ENCODE measurements at regions not wholly inside any gene's neighbourhood (a gene's known extent, or its start where the extent isn't known, plus 50 kb on each side); places are given as distances from the start of the nearest gene placed in this dataset.

DNA sequence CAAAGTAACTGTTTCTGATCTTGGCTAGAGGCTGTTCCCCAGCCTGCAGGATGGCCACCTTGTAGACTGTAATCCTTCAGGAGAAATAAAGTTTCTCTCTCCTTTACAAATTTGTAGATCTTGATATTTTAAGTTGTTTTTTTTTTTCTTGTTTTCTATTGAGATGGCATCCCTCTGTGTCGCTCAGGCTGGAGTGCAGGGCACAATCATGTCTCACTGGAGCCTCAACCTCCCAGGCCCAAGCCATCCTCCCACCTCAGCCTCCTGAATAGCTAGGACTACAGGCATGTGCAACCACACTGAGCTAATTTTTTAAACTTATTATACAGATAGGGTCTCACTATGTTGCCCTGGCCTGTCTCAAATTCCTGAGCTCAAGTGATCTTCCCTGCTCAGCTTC is 389.8 kb upstream of the LRRC4C start:
- in situ Hi-C loops (cut with MboI; ENCODE audit: low sequenced_read_pairs) = no loop called here

DNA sequence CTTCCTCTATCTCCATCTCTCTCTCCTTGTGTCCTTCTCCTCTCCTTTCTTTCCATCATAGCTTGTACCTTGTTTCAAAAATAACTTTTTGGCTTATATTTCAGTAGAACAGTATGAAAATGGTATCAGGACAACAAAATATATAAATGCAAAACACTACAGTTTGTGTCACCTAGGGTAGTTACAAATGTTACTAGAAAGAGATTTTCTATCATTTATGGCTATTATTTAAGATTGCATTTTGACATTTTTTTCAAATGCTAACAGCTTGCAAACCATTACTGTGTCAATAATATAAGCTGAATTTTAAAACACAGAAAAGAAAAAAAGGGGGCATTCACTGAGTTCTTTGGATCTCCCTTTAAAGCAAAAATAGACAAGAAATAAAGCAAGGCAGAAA is 392.3 kb upstream of the LRRC4C start:
- in situ Hi-C loops (cut with MboI; ENCODE audit: low sequenced_read_pairs) = no loop called here

DNA sequence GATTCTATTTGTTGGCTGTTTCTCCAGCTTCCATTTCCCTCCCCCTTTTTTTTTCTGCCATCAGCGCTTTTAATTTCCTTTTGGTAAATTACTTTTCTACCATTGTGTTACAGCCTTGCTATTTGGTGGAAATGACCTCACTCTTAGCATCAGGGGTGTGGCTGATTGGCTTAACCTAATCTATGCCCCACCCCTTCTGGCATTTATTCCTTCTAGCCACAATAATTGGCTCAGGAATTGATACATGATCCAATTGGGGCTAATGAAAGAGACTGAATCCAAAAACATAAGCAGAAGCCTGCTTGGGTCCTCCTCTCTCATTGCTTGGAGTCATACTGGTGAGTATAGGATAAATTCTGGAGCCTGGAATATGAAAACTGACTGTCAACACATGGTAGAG is 402.4 kb upstream of the LRRC4C start:
- in situ Hi-C loops (cut with MboI; ENCODE audit: low sequenced_read_pairs) = no loop called here

DNA sequence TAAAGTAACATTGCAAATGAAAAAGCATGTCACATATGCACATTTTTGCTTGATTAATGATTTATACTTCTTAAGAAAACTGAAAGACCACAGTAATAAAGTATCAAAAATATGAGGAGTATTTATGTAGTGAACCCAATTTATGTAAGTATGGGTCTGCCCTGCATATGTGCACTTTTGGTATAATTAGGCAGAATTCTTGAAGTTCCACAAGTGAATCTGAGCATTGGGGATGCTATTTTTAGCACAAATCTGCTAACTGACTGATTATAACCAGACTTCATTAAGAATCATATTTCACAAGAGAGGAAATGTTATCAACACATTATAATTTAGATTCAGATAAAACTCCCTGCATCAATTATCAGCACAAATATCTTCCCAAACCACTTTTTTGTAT is 407.1 kb upstream of the LRRC4C start:
- in situ Hi-C loops (cut with MboI; ENCODE audit: low sequenced_read_pairs) = no loop called here

DNA sequence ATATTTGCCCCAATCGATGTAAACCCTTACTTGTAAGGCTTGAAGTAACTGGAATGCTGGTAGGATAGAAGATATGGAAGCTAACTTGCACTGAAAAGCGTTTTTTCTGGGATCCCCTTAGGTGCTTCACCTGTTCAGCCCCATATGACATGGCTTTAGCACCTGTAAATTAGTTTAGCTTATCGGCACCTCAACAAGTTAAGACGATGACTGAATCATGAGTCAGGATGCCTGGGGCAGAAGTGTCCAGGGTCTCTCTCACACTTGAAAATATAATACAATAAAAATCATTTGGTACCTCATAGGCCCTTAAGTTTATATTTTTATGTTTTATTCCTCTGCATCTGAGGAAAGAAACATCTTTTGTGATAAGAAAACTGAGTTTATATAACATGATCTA is 409.2 kb upstream of the LRRC4C start:
- in situ Hi-C loops (cut with MboI; ENCODE audit: low sequenced_read_pairs) = no loop called here

DNA sequence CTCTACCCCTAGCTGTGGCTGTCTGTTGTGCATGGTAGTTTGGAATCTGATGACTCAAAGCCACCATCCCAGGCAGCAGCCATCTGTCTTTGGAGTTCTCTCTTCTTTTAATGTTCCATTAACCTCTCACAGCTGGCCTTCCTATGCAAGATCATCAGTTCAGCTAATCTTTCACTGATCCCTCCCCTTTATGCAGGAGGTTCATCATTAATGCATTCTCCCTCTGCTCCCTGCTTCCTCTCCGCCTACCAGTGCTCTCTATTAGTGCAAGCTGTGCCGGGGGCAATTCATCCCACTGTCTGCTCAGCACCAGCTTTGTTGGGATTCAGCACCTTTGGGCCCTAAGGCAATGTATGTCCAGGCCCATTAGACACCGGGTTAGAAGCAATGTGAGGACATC is 413.0 kb upstream of the LRRC4C start:
- in situ Hi-C loops (cut with MboI; ENCODE audit: low sequenced_read_pairs) = no loop called here

DNA sequence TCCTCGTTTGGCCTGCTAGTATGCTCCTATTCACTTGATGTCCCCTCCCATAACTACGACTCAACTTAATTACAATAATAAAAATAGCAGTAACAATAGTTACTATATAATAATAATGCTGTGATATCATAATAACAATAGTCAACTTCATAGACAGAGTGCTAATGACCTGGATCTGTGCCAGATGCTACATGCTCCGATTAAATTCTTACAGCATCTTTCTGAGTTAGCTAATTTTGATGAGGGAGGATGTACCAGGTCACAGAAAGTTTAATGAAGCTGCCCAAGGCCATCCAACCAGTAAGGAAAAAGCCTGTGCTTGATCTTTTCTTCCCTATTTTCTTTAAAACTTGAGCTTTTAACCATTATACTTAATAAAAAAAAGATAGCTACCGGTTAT is 413.4 kb upstream of the LRRC4C start:
- in situ Hi-C loops (cut with MboI; ENCODE audit: low sequenced_read_pairs) = no loop called here

DNA sequence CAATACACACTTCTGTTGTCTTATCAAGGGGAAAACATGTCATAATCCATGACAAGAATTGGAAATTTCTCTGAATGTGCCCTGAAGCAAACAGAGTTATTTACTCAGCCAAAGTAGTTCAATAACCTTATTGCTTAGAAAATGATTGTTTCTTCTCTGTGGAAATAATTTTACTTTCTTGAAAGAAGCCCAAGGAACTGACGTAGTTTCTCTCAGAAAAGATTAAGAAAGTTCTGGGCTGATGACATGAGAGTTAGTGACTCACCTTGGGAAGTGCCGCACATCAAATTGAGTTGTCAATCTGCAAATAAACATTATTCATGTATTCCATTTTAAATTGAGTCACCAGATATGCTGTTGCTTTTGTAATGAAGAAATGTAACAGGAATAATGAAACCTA is 418.6 kb upstream of the LRRC4C start:
- in situ Hi-C loops (cut with MboI; ENCODE audit: low sequenced_read_pairs) = loop anchor here (25.0 kb wide), 1 partner anchor 109 kb away; no protein-coding TSS in a partner anchor

DNA sequence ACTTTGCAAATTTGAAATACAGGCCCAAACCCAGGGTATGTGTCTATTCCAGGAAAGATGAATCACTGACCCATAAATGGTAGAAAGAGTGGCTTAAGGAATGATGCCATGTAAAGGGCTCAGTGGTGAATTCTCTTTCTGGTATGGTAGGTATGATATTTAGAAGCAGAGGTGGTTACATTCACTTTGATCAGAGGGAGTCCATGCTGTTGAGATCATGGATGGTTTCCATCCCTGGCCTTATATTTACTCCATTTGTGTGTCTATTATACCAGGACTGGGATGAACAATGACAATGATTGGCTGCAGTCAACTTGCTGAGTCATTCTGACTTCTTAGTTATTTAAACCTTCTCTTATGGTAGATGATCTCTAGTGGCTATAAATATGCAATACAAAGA is 419.8 kb upstream of the LRRC4C start:
- in situ Hi-C loops (cut with MboI; ENCODE audit: low sequenced_read_pairs) = loop anchor here (25.0 kb wide), 1 partner anchor 108 kb away; no protein-coding TSS in a partner anchor

DNA sequence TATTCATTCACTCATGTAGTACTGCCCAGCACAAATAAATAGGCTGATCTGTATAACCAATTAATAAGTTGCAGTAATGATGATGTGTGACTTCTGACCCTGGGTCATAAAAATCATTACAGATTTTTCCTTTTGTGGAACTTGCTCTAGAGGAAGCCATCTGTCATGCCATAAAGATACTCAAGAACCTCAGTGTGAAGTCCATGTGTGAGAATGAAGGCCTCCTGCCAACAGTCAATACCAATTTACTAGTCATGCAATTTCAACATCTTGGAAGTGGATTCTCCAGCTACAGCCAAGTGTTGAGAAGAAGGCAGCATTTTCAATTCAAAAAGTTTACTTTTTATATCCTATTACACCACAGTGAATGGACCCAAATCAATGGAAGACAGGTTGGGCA is 435.6 kb upstream of the LRRC4C start:
- in situ Hi-C loops (cut with MboI; ENCODE audit: low sequenced_read_pairs) = loop anchor here (25.0 kb wide), 1 partner anchor 92 kb away; no protein-coding TSS in a partner anchor

DNA sequence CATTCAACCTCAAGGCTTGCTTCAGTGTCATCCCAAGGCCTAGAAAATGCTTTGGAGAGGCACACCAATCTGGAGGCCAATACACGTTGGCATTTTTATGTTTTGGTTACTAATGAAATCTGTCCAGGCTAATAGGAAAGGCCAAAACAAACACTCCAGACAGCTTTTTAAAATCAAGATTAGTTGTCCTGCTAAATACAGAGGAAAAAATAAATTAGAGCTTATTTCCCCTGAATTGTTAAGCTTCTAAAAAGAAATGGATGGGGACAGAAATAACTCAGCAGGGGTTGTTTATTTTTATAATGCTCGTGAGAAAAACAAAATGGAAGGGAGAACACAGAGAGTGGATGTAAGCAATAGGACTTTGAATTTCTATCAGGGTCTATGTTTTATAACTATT is 438.5 kb upstream of the LRRC4C start:
- in situ Hi-C loops (cut with MboI; ENCODE audit: low sequenced_read_pairs) = loop anchor here (25.0 kb wide), 1 partner anchor 89 kb away; no protein-coding TSS in a partner anchor

DNA sequence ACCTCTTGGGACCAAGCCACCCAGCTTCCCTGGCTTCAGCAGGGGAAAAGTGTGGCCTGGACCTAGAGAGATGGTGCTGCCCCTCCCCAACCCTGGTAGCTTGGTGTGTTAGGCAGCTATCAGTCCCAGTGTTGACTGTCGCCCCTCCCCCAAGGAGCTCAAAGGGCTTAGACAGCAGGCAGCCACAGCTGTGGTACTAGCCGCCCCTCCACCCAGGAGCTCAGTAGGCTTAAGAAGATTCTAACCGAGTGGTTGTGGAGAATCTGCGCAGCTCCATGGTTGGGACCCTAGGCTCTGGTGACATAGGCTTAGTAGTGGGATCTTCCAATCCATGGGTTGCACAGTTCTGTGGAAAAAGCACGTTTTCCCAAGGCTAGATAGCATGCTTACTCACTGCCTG is 458.4 kb upstream of the LRRC4C start:
- in situ Hi-C loops (cut with MboI; ENCODE audit: low sequenced_read_pairs) = no loop called here

DNA sequence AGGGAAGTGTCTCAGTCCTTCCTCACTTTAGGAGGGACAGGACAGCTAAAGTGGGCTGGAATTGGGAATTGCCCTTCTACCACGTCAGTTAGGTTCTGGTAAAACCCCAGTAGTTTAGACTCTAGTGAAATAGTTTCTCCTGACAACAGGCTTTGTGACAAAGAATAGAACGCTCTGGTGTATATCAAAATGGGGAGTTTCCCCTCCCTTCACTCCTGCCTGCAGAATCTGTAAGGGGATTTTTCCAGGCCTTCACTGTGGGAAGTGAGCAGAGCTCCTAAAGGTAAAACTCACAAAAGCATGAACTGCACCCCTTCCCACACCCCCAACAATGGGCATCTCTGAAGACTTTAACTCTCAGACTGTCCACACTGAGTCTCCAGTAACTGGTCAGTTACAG is 460.9 kb upstream of the LRRC4C start:
- in situ Hi-C loops (cut with MboI; ENCODE audit: low sequenced_read_pairs) = no loop called here

DNA sequence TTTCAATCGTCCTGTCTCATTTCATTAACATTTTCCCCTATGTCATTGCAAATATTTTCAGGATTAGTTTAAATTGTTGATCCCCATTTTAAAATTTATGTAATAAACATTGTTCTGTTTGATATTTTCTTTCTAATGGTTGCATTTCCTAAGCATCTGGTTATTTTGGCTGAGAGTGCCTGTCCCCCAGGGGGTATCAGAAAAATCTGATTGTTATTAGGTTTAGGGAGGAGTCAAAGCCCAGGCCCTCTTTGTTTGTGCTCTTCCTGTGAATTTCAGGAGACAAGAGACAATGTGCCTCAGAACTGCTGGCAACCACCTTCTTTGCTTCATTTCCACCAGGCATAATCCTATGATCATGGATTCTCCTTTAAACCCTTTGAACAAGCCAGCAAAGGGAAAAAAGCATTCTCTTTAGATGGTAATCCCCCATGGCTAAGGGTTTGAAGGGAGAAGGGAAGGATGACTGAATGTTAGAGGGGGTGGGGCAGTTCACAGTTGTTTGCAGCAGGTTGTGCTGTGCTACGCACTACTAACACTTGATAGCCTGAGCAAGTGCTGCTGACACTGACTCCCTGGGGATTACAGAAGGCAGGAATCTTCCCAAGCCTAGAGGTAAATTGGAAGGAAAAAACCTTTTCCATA is 462.4 kb upstream of the LRRC4C start:
- in situ Hi-C loops (cut with MboI; ENCODE audit: low sequenced_read_pairs) = no loop called here

DNA sequence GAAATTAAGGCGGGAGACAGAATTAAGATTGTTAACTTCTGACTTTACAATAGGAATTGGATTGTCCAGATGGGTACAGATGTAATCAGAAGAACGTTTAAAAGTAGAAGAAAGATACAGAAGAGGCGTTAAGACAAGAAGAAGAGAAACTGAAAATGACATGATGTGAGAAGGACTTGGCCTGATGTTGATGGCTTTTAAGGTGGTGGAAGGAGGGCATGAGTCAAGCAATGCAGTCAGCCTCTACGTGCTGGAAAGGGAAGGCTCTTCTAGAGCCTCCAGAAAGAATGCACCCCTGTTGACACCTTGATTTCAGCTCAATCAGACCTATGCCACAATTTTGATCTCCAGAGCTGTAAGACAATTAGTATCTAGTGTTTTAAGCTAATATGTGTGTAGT is 466.9 kb upstream of the LRRC4C start:
- in situ Hi-C loops (cut with MboI; ENCODE audit: low sequenced_read_pairs) = no loop called here

DNA sequence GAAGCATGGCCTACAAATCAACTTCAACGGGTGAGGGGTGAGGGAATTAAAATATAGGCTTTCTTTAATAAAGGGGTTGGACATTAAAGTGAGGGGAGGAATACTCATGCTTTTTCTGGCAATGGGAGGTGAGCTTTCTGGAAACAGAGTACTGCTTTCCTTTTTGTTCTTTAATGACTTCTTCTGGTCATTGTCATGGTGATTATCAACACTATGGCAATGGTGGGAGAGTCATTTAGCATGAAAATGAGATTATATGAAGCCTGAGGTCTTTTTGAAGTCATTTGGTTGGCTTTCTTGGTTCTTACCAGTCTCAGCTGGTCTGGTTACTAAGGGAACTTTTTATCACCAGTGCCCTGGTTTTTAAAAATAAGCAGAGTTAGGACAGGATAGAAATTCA is 475.8 kb upstream of the LRRC4C start:
- in situ Hi-C loops (cut with MboI; ENCODE audit: low sequenced_read_pairs) = no loop called here

DNA sequence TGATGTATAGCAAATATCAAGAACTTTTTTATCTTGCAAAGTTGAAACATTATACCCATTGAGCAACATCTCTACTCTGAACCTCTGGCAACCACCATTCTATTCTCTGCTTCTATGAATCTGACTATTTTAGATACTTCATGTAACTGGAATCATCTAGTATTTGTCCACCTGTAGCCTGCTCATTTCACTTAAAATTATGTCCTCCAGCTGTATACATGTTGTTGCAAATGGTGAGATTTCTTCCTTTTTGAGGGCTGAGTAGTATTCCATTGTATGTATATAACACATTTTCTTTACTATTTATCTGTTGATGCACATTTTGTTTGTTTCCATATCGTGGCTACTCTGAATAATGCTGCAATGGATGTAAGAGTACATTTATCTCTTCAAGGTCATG is 476.3 kb upstream of the LRRC4C start:
- in situ Hi-C loops (cut with MboI; ENCODE audit: low sequenced_read_pairs) = no loop called here

DNA sequence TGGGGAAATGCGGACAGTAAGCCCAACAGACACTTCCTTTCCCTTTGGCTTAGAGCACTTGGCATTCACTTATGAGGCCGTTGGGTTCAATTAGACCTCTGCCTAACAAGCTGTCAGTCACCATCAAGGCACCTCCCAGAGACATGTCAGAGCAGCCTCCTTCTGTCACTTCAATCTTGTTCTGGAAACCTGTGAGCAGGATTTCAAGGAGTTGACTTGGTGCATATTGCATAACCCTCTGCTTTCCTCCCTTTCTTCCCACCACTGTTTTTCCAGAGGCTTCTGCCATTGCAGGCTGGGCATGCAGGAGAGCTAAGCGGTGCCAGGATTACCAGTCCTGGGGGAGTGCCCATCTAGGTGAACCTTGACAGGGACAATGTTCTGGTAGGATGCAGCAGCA is 484.2 kb upstream of the LRRC4C start:
- in situ Hi-C loops (cut with MboI; ENCODE audit: low sequenced_read_pairs) = no loop called here

DNA sequence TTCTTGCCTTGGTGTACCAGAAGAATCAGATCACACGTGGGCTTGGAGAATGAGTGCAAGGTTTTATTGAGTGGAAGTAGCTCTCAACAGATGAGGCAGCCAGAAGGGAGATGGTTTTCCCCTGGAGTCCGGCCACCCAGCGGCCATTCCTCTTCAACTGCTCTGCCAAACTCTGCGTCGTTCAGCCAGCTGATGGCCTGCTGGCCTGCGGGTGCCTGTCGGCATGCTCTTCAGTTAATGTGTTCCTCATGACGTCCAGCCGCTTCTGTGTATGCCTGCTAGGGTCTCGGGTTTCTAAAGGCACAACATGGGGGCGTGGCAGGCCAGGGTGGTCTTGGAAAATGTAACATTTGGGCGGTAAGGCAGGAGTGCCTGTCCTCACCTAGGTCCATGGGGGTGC is 487.9 kb upstream of the LRRC4C start:
- in situ Hi-C loops (cut with MboI; ENCODE audit: low sequenced_read_pairs) = no loop called here

DNA sequence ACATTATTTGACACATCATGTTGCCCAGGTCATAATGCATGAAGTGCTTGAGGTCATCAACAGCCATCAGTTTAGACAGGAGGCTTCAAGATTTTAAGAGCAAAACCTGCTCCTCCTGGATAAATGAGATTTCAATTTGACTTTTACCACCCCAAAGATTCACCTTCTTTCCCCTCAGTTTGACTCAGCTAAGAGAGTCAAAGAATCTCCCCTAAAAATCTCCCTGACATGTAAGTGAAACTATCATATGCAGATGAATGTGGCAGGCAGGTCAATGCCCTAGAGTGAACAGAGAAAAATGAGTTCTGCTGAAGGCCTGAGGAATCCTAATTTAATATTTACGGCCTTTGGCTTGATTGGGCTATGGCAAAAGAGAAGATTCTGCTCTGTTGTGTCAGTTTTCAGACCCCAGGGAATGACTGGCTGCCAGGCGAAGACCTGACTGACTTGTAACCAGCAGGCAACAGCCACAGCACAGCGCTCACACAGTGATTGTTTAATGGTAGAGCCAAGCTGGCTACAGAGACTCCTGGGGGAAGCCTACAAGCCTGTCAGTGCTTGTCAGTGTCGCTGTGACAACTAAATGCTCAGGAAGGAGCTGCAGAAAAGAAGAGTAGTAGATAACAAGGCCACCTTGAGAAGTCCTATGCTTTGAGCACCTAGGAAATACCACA is 491.2 kb upstream of the LRRC4C start:
- in situ Hi-C loops (cut with MboI; ENCODE audit: low sequenced_read_pairs) = no loop called here

DNA sequence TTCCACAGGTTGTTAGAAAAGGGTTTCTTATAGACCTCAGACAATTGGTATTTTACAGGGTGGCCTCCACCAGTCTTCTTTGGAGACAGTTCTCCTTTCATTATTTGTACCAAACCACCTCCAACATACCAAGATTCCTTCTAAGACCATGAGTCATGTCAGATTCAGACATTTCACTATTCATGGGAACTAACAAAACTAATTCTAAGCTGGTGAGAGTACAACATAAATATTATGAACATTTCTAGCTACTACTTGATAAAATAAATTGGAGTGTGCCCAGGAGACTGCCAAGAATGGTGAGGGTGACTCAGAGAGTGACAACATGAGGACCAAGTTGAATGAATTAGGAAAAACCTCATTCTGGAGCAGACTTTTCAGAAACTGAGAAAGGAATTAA is 494.6 kb upstream of the LRRC4C start:
- in situ Hi-C loops (cut with MboI; ENCODE audit: low sequenced_read_pairs) = no loop called here

DNA sequence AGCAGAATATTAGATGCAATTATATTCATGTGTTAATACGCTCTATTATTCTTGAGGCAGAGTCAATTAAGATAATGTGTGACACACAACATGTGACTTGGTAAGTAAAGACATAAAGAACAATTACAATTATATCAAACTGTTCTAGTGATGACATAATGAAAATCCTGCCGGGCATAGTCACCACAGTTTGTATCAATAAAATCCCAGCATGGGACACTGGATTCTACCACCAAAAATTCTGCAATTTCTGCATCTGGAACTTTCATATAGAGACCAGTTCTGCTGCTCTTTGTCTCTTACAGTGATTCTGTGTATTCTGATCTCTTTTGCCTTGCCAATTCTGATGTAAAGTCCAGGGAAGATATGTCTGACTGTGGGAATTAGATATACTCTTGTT is 495.6 kb upstream of the LRRC4C start:
- in situ Hi-C loops (cut with MboI; ENCODE audit: low sequenced_read_pairs) = no loop called here
